Thyroid gland (tissue), 4 donors: ENCODE measurements at regions not wholly inside any gene's neighbourhood (a gene's known extent, or its start where the extent isn't known, plus 50 kb on each side); places are given as distances from the start of the nearest gene placed in this dataset.

Experiments used
- CTCF ChIP-seq, 6 experiments: fragments of 200-600 bp in 3 of 6; fragments of 450-650 bp in 3 of 6; sonication (generic) in 3 of 6; IDR thresholded peaks; one replicate each; pipeline ENCODE4 v1.5.1; 2016 to 2019; ENCODE audit warnings: antibody characterized with exemption in 6 of 6, mild to moderate bottlenecking in 2 of 6, inconsistent platforms in 1 of 6, moderate library complexity in 1 of 6
- POLR2A ChIP-seq, 2 donors: fragments of 450-650 bp; IDR thresholded peaks; one replicate each; pipeline ENCODE4 v1.6.1; 2017; ENCODE audit warnings: antibody characterized with exemption in 2 of 2, mild to moderate bottlenecking in 2 of 2, moderate library complexity in 1 of 2

- TF ChIP-seq CTCF (IDR thresholded peaks at IDR 0.05): no peak
- TF ChIP-seq POLR2A (IDR thresholded peaks at IDR 0.05): no peak
These were observed 175.8 kb downstream of the PHETA1 start for GRCh38 chr12:111193067-111193466.
